Germinal center (tissue), 1 donor: ENCODE measurements at regions not wholly inside any gene's neighbourhood (a gene's known extent, or its start where the extent isn't known, plus 50 kb on each side); places are given as distances from the start of the nearest gene placed in this dataset.

Experiments used
- DNase-seq: peaks from one replicate; pipeline ENCODE4 v3.0.0; 2012; ENCODE audit warnings: mixed read lengths, low spot score

DNA sequence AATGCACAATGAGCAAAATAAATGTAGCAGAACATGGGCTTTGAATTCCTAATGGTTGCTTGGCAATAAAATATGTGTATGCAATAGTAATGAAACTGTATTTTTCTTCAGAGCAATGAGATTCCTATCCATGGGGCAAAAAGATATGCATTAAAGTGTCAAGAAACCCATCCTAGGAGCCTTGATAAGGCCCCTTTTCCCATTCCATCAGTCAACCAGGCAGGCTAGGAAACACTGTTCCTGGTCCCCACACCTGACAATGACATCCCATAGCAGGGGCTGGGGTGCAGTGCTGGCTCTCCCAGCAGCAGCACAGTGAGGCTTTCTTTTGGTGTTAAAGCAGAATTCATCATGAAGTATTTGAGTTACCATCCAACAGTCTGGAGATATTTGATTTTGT lies 113.3 kb upstream of the AGTR1 start:
- DNase-seq, result no peak

DNA sequence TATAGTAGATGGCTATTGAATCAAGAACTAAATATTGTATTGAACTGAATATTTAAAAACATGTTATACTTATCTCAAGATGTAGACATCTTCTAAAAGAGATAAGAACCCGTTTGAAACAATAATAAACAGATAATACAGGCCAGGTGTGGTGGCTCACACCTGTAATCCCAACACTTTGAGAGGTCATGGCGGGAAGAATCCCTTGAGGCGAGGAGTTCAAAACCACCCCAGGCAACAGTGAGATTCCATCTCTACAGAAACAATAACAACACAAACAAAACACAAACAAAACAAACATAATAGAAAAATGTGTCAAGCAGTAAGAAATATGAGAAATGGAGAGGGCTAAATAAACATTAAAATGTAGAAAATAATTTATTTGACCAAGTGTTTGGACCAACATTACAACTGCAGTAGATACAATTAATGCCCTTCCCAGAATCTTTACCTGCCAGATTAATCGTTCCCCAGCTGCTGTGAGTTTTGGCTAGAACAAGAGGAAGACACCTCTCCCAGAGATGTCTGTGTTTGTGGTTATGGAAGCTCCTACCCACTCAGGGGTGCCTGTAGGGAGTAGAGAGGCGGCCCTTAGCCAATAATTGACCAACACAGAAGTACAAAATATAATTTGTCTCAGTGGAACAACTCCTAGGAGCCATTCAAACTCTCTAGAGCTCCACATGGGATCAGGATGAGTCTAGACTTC lies 111.9 kb upstream of the AGTR1 start:
- DNase-seq, result no peak

DNA sequence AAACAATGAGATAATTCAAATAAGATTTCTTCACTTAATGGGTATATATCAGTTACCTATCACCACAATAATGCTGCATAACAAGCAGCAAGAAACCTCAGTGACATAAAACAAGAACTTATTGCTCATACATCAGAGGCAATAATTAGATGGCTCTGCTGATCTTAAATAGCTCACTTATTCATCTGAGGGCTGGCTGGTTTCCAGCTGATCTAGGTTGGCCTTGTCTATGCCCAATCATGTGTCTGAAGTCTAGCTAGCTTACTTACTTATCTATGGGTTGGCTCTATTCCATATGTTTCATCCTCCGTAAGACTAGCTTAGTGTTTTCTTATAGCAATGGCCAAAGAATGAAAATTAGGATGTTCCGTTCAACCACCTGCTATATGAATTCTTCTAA lies 109.4 kb upstream of the AGTR1 start:
- no peak for DNase-seq

DNA sequence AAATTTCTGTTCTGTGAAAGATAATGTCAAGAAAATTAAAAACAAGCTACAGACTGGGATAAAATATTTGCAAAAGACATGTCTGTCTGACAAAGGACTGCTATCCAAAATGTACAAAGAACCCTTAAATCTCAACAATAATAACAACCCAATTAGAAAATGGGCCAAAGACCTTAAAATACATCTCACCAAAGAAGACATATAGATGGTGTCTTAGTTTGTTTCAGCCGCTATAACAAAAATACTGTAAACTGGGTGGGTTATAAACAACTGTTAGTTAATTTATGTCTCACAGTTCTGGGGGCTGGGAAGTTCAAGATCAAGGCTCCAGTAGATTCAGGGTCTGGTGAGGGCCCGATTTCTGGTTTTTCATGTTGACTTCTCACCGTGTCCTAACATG lies 106.2 kb upstream of the AGTR1 start:
- no peak for DNase-seq

DNA sequence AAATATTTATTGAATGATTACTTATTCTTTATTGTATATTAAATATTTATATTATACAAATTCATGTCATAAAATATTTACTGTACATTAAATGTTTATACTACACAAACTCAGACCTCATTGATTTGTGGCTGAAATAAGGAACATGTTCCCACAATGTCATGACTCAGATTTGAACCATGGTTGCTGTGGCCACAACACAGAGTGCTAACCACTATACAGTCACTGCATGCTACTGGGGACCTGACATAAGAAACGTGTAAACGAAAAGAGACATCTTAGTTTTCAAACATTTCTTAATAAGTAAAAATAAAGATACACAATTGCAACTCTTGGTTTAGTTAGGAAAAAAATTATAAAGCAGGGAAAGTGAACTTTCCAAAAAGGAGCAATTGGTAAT lies 99.1 kb upstream of the AGTR1 start:
- no peak for DNase-seq

DNA sequence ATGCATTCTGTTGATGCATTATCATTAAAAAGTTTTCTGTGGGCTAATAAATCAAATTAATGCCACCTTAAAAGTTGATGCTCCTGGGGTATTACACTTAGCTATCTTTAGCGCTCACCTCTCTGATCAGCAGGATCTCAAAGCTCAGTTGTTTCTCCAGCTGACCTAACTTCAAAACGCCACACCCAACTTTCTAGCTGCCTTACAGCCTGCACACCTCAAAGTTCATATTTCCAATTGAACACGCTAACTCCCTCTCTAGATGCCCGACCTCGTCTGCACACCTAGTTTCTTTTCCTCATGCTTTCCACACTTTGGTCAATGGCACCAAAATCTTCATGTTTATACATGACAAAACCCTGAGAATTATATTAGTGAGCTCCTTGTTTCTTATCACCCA lies 98.2 kb upstream of the AGTR1 start:
- no peak for DNase-seq

DNA sequence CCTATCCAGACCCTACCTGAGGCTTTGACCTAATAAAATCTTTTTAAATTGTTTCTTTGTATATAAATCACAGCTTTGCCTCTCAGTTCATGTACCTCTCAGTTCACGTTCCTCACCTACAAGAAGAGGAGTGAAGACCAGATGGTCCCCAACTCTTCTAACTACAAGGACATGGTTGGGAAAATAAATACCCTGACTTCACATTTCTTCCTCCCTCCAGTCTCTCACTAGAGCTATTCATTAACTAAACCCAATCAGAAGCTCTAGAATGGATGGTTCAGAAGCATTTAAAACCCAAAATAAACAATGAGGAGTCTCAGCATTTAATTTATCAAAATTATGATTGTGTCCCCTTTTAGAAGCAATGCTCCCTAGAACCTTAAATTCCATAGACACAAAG lies 97.3 kb upstream of the AGTR1 start:
- no peak for DNase-seq

DNA sequence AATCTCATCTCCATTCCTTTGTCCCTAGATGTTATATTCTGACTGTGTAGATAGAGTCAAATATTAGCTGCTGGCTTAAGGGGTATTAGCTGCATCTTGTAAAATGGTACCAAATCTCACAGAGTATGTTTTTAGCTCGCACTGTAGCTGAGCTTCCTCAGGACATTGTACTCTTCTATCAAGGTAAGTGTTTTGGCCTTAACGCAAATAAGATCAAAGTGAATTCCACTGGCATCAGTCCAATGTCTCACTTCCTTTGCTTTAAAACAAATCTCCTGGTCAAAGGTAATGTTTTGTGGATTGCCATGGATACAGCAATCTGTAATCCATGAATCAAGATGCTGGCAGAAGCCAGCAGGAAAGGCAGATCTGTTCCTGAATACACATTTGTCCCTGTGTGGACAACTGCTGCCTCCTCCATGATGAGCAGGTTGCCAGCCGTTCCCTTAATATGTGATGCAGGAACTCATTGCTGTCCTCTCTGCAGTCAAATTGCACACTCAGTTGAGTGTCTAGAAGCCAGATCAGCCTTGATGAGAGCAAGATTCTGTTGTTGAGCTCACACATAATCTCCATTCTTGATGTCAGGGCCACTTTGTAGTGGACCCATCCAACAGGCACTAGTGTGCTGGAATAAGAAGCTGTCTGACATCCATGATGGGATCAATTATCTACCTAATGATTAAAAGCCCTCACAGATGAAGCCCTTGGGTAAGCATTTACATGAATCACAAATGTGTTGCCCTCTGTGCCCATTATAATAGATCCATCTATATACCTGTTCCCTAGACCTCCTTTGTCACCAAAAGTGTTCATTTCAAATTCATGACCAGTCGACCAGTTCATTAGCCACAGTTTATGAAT lies 96.6 kb upstream of the AGTR1 start:
- DNase-seq, result no peak

DNA sequence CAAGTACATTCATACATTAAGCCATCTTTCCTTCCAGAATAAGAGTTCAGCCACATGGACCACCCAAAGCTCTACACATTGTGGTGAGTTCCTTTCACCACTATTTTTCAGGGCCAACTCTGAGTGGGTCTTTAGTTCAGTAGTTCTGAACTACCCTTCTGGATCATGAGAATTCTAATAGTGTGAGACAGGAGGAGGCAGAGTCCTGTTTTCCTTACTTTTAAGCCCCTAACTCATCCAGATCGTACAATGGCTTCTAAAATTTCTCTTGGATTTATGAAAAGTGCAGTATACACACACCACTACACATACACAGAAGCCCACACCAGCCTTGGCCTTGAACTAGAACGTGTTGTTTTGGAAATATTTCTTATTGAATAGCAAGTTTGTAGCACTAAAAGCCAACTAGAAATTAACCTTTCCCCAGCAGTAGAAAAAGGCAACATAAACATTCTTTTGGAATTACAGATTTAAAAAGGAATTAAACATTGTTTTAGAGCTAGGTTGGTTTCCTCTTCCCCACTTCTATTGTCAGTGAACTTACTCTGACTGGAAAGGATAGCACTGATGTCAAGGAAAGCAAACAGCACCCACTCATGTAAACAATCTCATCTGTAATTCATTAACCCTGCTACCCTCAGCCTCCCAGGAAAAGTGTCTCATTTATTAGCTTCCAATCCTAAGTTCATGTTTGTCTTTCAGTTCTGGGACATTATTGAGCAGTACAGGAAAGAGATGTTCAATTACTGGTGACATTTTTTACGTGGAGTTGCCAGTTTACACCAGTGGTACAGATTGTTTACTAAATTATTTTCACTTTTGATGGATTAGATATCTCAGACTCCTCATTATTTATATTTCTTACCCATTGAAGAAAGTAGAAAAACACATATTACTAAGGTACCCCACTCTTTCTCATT lies 95.7 kb upstream of the AGTR1 start:
- no peak for DNase-seq

DNA sequence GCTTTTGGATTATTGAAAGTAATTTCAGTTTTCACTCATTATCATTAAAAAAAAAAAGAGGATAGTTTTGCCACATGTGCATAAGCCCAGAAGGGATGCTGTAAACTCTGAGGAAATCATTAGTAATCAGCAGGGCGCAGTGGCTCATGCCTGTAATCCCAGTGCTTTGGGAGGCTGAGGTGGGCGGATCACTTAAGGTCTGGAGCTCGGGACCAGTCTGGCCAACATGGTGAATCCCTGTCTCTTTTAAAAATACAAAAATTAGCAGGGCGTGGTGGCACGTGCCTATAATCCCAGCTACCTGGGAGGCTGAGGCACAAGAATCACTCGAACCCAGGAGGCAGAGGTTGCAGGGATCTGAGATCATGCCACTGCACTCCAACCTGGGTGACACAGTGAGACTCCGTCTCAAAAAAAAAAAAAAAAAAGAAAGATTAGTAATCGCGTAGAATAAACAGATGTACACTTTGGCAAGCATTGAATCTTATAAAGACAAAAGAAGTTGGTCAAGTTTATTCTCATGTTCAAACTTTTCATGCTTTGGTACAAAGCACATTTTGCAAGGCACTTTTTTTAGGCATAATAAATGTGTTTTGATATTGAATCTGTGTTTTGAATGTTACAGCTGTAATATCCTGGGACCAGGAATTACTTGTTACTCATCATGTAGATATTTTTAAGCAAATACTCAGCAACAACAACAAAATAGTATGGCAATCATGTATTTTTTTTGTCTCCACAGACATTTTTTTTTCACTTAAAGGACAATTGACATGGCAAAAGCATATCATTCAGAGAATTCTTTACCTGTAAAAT lies 93.2 kb upstream of the AGTR1 start:
- no peak for DNase-seq

DNA sequence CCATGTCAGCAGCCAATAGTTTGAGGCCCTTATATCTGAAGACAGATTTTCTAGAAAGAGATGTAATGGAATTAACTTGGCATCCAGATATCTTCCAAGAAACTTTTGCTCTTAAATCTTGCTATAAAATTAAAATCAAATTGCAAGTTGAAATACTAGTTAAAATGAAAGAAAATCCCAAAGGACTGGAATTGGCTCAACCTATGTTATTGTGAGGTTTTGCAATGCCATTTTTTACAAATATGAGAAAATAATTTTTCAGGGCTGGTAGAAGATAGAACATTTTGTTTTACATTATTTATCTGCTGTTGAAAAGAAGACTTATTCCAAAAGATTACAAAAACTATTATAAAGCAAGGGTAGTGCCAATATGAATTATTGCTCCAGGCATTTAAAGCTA lies 92.2 kb upstream of the AGTR1 start:
- DNase-seq, result no peak

DNA sequence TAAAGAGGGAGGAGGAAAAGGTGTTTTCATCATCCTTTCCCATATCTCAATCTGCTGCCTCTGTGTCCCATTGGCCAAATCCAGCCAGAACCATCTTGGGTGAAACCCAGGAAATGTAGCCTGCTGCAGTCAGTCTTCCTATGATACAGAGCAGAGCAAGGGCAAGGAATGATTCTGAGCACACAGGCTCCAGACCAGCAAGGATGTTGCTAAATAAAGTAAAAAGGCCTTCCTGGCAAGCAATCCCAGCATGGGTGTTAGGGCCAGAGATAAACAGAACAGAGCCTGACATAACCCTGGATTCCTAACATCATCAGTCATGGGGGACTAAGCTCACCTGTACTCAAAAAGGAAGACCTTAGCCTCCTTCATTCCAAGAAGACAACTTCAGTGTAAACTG lies 90.7 kb upstream of the AGTR1 start:
- no peak for DNase-seq

DNA sequence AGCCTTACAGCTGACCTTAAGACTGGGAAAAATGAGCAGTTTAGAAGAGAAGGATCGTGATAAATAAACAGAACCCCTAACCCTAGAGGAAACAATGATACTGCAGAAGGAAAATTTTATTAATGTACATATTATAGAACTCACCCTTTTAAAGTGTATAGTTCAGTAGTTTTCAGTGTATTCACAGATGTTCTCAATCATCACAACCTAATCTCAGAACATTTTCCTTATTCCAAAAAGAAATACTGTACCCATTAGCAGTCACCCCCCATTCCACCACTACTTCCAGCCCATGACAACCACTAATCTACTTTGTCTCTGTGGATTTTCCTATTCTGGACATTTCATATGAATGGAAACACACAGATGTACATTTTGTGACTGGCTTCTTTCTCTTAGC lies 90.2 kb upstream of the AGTR1 start:
- no peak for DNase-seq

DNA sequence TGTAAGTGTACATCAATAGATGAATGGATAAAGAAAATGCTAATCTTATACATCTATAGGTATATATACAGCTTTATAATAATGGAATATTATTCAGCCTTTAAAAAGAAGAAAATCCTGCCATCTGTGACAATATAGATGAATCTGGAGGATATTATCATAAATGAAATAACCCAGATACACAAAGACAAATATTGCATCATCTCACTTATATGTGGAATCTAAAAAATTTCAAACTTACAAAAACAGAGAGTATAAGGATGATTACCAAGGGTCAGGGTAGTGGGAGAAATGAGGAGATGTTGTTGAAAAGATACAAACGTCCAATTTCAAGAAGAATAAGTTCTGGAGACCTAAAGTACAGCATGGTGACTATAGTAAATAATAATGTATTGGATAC lies 85.4 kb upstream of the AGTR1 start:
- no peak for DNase-seq

DNA sequence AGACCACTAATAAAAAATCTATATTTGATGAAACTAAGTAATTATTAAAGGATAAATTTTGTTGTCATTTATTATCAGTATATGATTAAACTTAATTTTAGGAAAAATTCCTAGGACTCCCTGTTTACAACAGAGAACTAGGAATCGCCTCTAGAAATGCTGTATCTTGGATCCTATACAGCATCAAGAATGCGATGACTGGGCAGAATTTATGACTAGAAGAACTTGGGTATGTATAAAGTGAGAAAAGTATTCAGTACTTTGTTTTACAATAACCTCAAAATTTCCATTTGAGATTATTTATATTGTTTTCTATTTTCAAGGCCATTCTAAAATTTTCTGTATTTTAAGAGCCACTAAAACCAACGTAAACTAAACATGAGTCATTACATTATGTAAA lies 82.3 kb upstream of the AGTR1 start:
- DNase-seq, result no peak

DNA sequence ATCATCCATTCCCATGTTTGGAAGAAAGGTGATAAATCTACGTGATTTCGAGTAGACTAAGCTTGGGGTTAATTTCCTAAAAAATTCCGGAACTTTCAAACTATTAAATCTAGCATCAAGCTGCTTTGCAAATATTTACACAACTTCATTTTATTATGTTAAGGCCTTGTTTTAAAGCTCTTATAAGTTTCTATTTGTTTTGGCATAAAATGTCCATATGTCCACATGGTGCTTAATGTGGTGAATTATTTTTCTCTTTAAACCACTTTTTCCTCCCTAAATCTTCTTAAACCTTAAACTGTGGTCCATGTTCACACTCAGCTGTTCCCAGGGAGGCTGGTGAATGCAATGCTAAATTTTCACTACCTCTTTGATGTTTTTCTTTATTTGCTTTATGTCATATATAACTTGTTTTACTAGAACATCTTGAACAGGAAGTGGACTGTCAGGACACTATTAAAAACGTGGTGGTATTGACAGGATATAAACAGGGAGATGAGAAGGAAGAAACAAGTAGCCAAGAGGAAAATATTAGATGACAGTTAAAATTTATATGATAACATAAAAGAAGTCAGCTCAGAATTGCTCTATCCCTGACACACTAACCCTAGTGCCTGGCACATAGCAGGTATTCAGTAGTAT lies 72.5 kb upstream of the AGTR1 start:
- DNase-seq, result no peak

DNA sequence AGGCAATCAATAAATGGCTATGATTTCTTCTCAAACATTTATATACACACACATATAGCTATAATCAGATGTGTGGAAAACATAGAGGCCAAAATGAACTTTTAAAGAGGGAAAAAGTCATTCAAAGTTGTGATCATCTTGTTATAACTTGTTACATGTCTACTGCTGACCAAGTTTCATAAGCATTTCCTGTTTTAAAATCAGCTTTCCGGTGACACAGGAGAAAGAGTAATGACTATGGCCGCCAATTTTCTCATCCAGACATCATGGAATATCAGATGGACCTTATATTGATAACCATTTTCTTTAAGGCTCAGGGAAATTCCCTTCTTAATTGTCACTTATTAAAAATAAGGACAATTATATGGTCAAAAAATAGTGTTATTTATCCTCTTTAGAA lies 71.7 kb upstream of the AGTR1 start:
- DNase-seq, result no peak

DNA sequence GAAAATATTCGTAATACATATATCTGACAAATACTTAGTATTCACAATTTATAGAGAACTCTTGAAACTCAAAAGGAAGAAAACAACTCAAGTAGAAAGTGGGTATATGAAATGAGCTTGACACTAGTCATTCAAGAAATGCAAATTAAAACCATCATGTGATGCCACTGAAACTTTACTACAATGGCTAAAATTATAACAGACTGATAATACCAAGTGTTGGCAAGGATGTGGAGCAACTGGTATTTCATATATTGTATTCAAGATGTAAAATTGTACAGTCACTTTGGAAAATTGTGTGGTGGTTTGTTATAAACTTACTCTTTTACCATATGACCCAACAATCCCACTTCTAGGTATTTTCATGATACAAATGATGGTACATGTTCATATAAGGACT lies 68.7 kb upstream of the AGTR1 start:
- no peak for DNase-seq

DNA sequence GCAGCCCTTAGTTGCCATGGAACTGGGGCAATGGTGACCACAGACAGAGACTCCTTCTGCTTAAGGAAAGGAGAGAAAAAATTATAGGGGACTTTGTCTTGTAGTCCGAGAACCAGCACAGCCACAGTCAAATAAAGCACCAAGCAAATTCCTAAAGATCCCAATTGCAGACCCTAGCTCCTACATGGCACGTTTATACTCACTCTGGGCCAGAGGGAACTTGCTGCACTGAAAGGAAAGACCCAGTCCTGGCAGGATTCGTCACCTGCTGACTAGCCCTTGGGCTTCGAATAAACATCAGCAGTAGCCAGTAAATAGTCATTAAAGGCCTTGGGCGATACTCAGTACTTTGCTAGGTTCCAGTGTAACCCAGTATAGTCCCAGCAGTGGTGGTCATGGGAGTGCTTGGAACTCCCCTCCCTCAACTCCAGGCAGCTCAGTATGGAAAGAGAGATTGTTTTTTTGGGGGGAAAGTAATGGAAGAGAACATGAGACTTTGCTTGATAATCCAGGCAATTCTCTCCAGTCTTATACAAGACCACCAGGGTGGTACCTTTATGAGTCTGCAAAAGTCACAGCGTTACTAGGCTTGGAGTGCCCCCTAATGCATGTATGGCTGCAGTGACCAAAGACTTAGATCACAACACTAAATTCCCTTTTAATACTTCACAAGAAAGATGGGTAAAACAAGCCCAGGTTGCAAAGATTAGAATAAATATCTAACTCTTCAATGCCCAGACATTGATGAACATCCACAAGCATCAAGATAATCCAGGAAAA lies 66.4 kb upstream of the AGTR1 start:
- no peak for DNase-seq

DNA sequence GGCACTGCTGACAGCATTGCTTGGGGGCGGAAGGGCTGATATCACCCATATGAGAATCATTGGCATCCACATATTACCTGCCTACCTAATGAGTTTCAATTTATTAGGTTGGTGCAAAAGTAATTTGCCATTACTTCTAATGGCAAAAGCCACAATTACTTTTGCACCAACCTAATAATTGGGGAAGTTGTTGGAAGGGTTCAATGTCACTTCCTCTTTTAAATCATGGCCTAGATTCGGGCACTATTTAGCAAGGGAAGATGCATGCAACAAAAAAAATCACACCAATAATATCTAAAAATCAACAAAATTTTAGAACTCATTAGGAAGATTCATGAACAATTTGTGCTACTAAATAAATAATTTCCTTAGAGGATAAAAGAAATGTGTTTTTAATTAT lies 56.0 kb upstream of the AGTR1 start:
- DNase-seq, result no peak

DNA sequence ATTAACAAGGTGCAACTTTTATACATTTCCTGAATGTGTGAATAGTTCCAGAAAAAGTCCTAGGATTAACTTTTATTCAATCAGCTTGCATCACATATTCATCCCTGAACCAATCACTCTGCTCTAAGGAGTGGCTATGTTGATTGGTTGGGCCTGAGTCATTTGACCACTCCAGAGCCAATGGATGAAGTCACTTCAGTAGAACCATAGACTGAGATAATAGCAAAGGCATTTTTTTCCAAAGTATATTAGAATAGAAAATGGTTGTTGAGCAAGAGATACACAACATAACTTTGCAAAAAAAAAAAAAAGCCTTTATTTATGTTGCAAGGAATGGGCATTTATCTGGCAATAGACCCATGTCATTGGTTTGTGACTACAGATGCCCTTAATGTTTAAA lies 55.5 kb upstream of the AGTR1 start:
- DNase-seq, result no peak
